Activated CD4-positive, CD25-positive, alpha-beta regulatory T cell (primary cell): ENCODE measurements at regions not wholly inside any gene's neighbourhood (a gene's known extent, or its start where the extent isn't known, plus 50 kb on each side); places are given as distances from the start of the nearest gene placed in this dataset.
A peak's percentile ranks its signal among the peaks of the same experiment; 100 is the strongest.

Experiments used
- DNase-seq, 4 experiments: peaks; one replicate each; lab custom pipeline; 2025; lab: John Stamatoyannopoulos, UW

DNA sequence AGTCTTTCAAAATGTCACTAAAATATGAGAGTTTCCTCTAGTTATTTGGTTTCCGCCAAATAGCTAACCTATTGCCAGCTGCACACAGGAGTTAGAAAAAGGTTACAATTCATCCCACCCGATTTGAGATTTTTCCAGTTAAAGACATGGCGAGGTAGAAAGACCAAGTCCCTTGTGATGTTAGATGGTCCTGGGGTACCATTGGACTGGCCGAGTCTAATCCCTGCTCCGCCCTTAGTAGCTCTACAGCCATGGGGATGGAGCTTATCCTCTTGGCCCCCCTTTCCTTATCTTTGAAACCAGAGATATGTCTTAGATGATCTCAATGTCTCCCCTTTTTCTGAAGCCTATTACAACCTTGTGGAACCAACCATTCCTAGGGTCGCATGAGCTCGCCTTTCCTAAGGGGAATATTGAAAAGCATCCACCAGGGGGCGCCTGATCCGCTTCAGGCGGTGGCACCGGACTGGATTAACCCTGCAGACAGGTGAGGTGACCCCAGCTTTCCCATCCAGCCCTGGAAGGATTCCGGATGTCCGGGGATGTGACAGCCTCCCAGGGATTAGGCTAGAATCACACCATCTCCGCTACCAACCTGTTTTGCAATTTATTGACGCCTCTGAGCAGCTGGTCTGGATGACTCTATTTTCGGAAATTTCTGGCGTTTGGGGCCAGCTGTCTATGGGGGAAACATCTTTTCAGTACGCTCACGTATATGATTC lies 68.3 kb upstream of the SIM2 start:
- DNase-seq: peak; percentile 9 to 60 (median 36)

DNA sequence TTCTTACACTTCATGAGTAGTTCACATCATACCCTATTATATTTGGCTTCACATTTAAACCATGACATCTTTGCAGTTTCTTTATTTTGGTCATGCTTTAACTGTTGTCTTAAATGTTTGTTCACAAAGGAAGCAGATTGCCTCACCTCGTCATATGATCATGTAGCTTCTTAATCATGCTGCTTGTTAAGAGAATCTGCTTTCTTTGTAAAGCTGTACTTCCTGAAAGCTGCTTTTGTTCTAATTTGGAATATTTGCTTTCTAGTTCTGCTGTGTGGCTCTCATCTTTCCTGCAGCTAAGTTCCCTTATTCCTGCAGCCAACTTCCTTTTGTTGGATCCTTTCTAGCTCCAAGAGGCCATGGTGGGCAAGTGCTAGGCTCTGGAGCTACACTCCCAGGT lies 62.9 kb upstream of the SIM2 start:
- DNase-seq: no peak

DNA sequence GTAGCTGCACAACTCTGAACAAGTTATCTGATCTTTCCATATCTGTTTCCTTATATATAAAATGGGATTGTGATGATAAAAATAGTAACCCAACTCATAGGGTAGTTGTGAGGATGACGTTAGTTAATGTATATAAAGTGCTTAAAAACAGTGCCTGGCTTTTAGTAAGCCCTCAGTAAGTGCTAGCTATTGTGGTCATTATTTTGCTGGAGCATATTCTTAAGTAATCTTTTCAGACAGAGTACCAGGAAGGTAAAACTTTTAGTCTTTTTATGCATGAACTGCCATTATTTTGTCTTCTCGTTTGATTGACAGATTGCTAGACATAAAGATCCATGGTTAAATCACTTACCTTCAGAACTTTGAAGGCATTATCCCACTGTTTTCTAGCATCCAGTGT lies 62.5 kb upstream of the SIM2 start:
- no peak for DNase-seq

DNA sequence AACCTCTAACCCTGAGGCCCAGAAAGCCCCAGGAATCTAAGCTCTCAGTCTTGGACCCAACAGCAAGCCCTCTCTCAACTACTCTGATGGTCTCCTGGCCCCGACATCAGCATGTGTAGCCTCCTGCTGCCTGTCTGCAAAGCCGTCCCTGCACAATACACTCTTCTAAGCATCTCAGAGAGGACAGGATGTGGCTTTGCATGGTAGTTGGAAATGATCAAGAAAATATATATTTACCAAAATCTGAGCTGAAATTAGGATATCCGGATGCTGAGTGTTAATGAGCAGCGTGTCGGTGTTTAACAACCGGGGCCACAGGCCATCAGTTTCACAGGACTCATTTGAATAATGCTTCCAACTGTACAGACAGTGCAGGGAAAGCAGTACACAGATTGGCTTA lies 59.1 kb upstream of the SIM2 start:
- DNase-seq: no peak

DNA sequence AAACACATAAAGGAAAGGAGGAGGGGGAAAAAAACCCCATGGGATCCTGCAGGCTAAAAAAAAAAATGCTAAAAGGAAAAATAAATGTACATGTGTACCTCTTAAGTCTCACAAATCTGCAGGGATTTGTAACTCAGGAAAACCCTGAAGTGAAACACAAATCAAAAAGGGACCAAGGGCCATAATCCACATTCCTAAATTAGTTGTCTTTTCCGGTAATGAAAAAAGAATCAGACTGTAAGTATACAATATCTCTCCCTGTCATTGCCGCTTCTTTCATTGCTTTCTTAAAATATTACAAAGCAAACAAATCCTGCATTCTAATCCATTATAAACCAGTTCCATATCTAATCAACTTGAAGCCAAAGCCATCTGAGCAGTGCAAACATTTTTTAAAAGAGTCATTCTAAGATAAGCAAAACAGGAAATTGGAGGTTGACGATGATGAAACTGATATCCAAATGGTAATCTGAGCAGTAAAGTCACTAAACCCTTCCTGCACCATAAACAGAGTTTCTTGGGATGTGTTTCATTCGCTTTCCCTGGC lies 58.7 kb upstream of the SIM2 start:
- no peak for DNase-seq

DNA sequence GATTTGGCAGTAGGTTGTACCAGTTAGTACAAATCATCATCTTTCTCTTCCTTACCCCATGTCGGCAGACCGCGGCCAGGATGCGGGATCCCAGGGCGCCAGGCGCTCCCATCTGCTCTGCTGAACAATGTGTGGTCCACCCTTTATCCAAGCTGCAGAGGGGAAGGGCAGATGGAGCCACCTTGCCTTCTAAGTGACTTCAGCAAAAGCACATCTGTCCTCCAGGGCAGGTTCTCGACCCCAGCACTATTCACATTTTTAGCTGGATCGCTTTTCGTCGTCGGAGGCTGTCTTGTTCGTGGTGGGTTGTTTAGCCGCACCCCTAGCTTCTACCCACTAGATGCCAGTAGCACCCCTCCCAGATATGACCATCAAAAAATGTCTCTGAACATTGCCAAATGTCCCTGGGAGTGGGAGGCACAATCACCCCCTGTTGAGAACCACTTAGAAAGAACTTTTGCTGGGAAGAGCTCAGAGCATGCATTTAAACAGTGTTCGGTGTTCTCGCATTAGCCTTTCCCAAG lies 58.1 kb upstream of the SIM2 start:
- DNase-seq: no peak

DNA sequence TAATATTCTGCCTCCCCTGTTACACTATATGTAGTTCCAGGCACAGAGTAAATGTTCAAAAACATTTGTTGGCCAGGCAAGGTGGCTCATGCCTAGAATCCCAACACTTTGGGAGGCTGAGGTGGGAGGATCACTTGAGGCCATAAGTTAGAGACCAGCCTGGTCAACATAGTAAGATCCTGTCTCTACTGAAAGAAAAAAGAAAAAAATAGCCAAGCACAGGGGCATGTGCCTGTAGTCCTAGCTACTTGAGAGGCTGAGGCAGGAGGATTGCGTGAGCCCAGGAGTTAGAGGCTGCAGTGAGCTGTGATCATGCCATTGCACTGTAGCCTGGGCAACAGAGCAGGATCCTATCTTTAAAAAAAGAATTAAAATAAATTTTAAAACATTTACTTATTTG lies 57.6 kb upstream of the SIM2 start:
- no peak for DNase-seq

DNA sequence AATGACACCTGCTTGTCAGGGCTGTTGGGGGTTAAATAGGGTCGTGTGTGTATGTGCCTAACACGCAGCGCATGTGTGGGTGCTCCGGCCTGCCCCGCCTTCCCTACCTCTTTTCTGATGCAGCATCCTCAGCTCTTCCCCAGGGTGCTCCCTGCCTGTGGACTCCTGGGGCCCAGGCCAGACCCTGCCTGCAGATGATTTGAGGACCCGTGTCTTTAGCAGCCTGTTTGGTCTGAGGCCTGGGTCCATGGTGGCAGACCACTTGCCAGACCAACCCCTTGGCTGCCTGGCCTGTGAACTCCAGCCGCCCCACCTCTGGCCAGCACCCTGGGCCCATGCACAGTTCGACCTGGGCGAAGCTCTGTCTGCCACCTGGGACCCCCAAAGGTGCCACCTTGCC lies 57.0 kb upstream of the SIM2 start:
- DNase-seq: no peak

DNA sequence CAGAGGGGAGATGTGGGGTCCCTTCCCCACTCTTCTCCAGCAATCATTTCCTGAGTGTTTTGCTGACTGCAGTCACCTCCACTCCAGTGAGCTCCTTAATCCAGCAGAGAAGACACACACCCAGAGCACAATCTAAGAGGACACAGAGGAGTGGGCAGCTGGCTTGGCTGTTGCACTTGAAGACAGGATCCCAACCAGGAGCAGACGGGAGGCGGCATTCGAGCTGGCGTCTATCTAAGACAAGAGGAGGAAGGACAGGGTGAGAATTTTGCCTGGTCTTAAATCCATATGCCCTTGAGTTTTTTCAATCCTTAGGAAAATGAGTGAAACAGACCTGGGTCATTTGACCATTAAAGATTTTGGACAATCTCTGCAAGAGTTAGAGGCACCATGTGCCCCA lies 56.1 kb upstream of the SIM2 start:
- no peak for DNase-seq

DNA sequence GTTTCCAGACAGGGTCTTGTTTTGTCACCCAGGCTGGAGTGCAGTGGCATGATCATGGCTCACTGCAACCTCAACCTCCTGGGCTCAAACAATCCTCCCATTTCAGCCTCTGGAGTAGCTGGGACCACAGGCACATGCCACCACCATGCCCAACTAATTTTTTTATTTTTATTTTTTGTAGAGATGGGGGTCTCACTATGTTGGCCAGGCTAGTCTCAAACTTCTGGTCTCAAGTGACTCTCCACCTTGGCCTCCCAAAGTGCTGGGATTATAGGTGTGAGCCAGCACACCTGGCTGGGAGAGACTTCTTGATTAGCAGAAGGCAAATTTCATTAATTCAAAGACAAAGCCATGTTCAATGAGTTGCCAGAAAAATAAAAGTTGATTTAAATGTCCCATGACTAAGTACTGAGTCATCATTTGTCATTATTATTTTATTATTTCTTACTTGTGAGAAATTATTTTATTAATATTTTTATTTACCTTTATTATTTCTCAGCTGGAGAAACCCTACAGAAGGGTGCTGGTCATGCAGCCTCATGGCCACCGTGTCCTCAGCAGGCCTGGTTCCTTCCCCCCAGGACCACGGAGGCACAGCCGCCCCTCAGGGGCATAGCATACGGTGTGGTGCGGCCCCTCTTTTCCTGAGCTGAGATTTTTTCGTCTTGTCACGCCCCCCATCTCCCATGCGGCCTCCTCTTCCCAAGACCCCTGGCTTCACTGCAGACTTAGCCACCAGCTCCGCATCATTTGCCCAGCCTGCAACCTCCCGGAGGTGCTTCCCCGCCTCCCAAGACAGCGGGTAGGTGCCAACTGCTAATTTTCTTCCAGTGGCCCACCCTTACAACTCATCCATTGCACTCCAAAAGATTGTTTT lies 55.3 kb upstream of the SIM2 start:
- no peak for DNase-seq

DNA sequence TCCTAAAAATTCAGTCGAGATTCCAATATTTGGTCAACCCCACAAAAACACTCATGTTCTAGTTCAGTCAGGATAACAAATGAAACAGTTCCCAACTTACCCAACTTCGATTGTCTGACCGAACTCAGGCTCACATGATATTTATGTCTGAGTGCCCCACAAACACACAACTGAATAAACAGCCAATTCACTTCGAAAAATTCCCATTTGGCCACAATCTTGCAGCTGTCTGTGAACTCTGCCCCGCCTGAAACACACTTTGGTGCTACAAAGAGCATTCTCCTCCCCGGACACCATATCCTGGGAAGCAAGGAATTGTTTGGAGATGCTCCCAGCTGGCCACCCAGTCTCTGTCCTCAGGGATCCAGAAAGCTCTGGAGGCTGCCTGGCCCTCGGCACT lies 52.9 kb upstream of the SIM2 start:
- no peak for DNase-seq

DNA sequence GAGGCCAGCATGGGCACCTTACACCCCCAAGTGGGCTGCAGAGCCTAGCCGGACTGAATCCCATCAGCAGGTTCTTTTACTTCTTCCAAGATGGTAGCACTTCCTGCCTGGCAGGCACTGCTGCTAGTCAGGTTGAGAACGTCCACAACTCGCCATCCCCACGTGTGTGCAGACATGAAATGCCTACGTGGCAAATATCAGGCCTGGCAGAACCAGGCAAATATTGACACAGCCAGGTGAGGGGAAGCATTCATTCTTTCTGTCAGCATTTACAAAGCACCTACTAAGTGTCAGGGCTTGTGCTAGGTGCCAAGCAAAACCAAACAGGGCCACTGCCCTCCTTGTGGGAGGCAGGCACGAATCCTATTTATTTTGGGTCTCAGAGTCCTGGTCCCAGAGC lies 52.3 kb upstream of the SIM2 start:
- DNase-seq: no peak

DNA sequence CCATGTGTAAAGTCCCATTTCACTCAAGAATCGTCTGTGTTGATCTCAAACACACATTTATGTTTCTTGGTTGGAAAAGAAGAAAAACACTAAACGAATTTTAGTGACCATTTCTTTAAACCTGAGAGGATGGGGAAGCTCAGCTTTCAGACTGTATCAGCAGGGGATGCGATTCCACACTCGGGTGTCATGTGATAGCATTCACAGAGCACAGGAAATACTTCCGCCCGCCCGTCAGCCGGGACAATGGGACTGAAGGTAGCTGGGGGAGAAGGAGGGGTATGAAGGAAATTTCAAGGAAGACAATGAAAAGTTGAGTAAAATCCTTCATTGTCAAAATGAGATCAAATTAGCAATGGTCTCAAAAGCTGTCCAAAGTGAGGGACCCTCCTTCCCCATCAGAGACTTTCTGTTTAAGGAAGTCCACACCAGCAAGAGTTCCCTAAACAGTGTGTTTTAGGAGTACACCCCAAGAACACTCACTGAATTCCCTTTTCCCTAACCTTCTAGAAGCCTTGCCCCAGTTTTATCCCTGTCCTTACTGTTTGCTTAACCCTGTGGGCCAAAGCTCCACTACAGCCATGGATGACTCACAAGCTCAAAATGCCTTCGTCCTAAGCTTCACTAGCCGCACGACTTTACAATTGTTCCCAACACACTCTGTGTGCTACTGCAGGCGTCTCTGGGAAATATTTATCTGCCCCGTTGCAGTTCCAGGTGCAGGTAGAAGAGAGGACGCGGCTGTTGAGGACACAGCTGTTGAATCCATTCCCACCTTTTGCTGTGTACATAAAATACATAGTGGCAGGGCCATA lies 51.4 kb upstream of the SIM2 start:
- DNase-seq: no peak
